Liver (tissue), 7 donors: ENCODE measurements at regions not wholly inside any gene's neighbourhood (a gene's known extent, or its start where the extent isn't known, plus 50 kb on each side); places are given as distances from the start of the nearest gene placed in this dataset.

Source experiments
- DNase-seq: peaks from one replicate; pipeline ENCODE4 v3.0.0-alpha.2; 2017; ENCODE audit warnings: low spot score
- H3K27ac ChIP-seq, 2 donors: one replicate each; pipeline ENCODE4 v1.7.0; 2013; ENCODE audit warnings: inconsistent platforms in 2 of 2, low read length in 2 of 2, control low read depth in 1 of 2, low read depth in 1 of 2, mild to moderate bottlenecking in 1 of 2
- H3K27me3 ChIP-seq, 4 donors: one replicate each; pipeline versions ENCODE4 v1.6.1 to v1.7.0; 2013; ENCODE audit warnings: low read length in 3 of 4, inconsistent platforms in 1 of 4, mild to moderate bottlenecking in 1 of 4, moderate library complexity in 1 of 4; ENCODE audit not compliant: control insufficient read depth in 4 of 4, insufficient read depth in 4 of 4
- H3K36me3 ChIP-seq, 4 donors: one replicate each; pipeline versions ENCODE4 v1.6.1 to v1.7.0; 2013; ENCODE audit warnings: low read length in 3 of 4, mild to moderate bottlenecking in 3 of 4, low read depth in 1 of 4, moderate library complexity in 1 of 4; ENCODE audit not compliant: control insufficient read depth in 4 of 4, insufficient read depth in 3 of 4
- H3K4me1 ChIP-seq, 4 donors: one replicate each; pipeline versions ENCODE4 v1.6.1 to v1.7.0; 2013; ENCODE audit warnings: low read length in 3 of 4, mild to moderate bottlenecking in 3 of 4, moderate library complexity in 1 of 4; ENCODE audit not compliant: control insufficient read depth in 4 of 4, insufficient read depth in 4 of 4
- H3K4me3 ChIP-seq, 3 donors: one replicate each; pipeline versions ENCODE4 v1.6.1 to v1.7.0; 2013; ENCODE audit warnings: low read length in 3 of 3, control low read depth in 1 of 3, low read depth in 1 of 3, mild to moderate bottlenecking in 1 of 3
- H3K9ac ChIP-seq, 2 donors: one replicate each; pipeline ENCODE4 v1.7.0; 2013; ENCODE audit warnings: low read length in 2 of 2, mild to moderate bottlenecking in 2 of 2, moderate library complexity in 2 of 2, control low read depth in 1 of 2, low read depth in 1 of 2
- H3K9me3 ChIP-seq, 4 donors: one replicate each; pipeline versions ENCODE4 v1.6.1 to v1.7.0; 2013; ENCODE audit warnings: low read length in 3 of 4; ENCODE audit not compliant: control insufficient read depth in 4 of 4
- ATF3 ChIP-seq: IDR thresholded peaks from 2 replicates; pipeline ENCODE4 v1.6.1; 2016; ENCODE audit warnings: antibody characterized with exemption
- CTCF ChIP-seq: fragments of 150-350 bp; IDR thresholded peaks from 2 replicates; pipeline ENCODE4 v1.5.1; 2017; ENCODE audit warnings: improper control_type of control experiment, low read depth, low read length; ENCODE audit not compliant: missing input control
- FOXA1 ChIP-seq: IDR thresholded peaks from 2 replicates; pipeline ENCODE4 v1.6.1; 2016; ENCODE audit warnings: antibody characterized with exemption
- FOXA2 ChIP-seq: IDR thresholded peaks from 2 replicates; pipeline ENCODE4 v1.6.1; 2016; ENCODE audit warnings: antibody characterized with exemption
- GABPA ChIP-seq, 2 donors: IDR thresholded peaks in 1 of 2; conservative IDR thresholded peaks in 1 of 2; 2 replicates each; pipeline ENCODE4 v1.6.1; 2016; ENCODE audit warnings: antibody characterized with exemption in 2 of 2, mild to moderate bottlenecking in 1 of 2, moderate library complexity in 1 of 2
- HNF4A ChIP-seq, 2 donors: conservative IDR thresholded peaks; 2 replicates each; pipeline ENCODE4 v1.6.1; 2016; ENCODE audit warnings: antibody characterized with exemption in 2 of 2, mild to moderate bottlenecking in 2 of 2
- HNF4G ChIP-seq: IDR thresholded peaks from 2 replicates; pipeline ENCODE4 v1.6.1; 2016; ENCODE audit warnings: antibody characterized with exemption
- JUND ChIP-seq, 2 donors: IDR thresholded peaks; 2 replicates each; pipeline ENCODE4 v1.6.1; 2016; ENCODE audit warnings: antibody characterized with exemption in 2 of 2
- MAX ChIP-seq: IDR thresholded peaks from 2 replicates; pipeline ENCODE4 v1.6.1; 2016; ENCODE audit warnings: antibody characterized with exemption
- NR2F2 ChIP-seq: IDR thresholded peaks from 2 replicates; pipeline ENCODE4 v1.6.1; 2016; ENCODE audit warnings: antibody characterized with exemption
- RAD21 ChIP-seq, 2 donors: IDR thresholded peaks; 2 replicates each; pipeline ENCODE4 v1.6.1; 2016; ENCODE audit warnings: antibody characterized with exemption in 2 of 2, mild to moderate bottlenecking in 2 of 2
- REST ChIP-seq: IDR thresholded peaks from 2 replicates; pipeline ENCODE4 v1.6.1; 2016; ENCODE audit warnings: antibody characterized with exemption, mild to moderate bottlenecking
- RXRA ChIP-seq, 2 donors: IDR thresholded peaks; 2 replicates each; pipeline ENCODE4 v1.6.1; 2017 to 2018; ENCODE audit warnings: antibody characterized with exemption in 2 of 2, mild to moderate bottlenecking in 1 of 2
- SP1 ChIP-seq: IDR thresholded peaks from 2 replicates; pipeline ENCODE4 v1.6.1; 2018; ENCODE audit warnings: antibody characterized with exemption, mild to moderate bottlenecking
- TAF1 ChIP-seq: conservative IDR thresholded peaks from 2 replicates; pipeline ENCODE4 v1.6.1; 2016; ENCODE audit warnings: antibody characterized with exemption, mild to moderate bottlenecking
- YY1 ChIP-seq: IDR thresholded peaks from 2 replicates; pipeline ENCODE4 v1.6.1; 2016; ENCODE audit warnings: antibody characterized with exemption, mild to moderate bottlenecking
- ZBTB33 ChIP-seq: IDR thresholded peaks from 2 replicates; pipeline ENCODE4 v1.6.1; 2016; ENCODE audit warnings: antibody characterized with exemption
- donor health status: healthy.
- donor health status: healthy.
- donor health status: healthy.
- donor health status: healthy.

- H3K4me3 ChIP-seq = no peak overlapping the region
- H3K9me3 ChIP-seq = no peaks in the 10 kb centered on the region
Observed at GRCh38 chr6:115768500-115768899, 292.2 kb downstream of the FRK start.

More at GRCh38 chr6:115768500-115768899, 292.2 kb downstream of the FRK start:
- no peak for DNase-seq
- TF ChIP-seq FOXA2 (no peak), NR2F2 (no peak), SP1 (no peak), RXRA (IDR thresholded peaks at IDR 0.05) (no peak), REST (no peak), YY1 (no peak), RAD21 (IDR thresholded peaks at IDR 0.05) (no peak), JUND (IDR thresholded peaks at IDR 0.05) (no peak), CTCF (no peak), ZBTB33 (no peak), MAX (no peak), TAF1 (no peak), HNF4G (no peak), GABPA (IDR thresholded peaks at IDR 0.05 in 1 of 2, conservative IDR thresholded peaks at IDR 0.05 in 1 of 2) (no peak), FOXA1 (no peak), HNF4A (conservative IDR thresholded peaks at IDR 0.05) (no peak), ATF3 (no peak)
- no peak overlapping the region for H3K27ac ChIP-seq
- H3K27me3 ChIP-seq = no peaks in the 10 kb centered on the region
- no peaks in the 10 kb centered on the region for H3K36me3 ChIP-seq
- no peak overlapping the region for H3K9ac ChIP-seq
- H3K4me1 ChIP-seq = no peaks in the 10 kb centered on the region
